Right lobe of liver (tissue), 6 donors: ENCODE measurements at regions not wholly inside any gene's neighbourhood (a gene's known extent, or its start where the extent isn't known, plus 50 kb on each side); places are given as distances from the start of the nearest gene placed in this dataset.
"Not testable (repeated sequence)": the region's sequence is repeated elsewhere in the genome, so short reads cannot be mapped to it uniquely, and the experiment has no call there.

ENCODE experiments used
- ATAC-seq, 4 donors: fragments of 200-7000 bp; cut with Tn5 transposase; one replicate each; pipeline ENCODE4 v1.9.1; 2020; ENCODE audit warnings: mild to moderate bottlenecking in 4 of 4, moderate library complexity in 4 of 4
- DNase-seq, 3 donors: peaks; one replicate each; pipeline ENCODE4 v3.0.0-alpha.2; 2020
- H3K27ac ChIP-seq, 3 donors: fragments of 200-600 bp; one replicate each; pipeline ENCODE4 v1.8.0; 2022
- H3K27me3 ChIP-seq, 2 donors: fragments of 200-600 bp; one replicate each; pipeline ENCODE4 v1.8.0; 2022
- H3K36me3 ChIP-seq, 4 donors: fragments of 200-600 bp; sonication (generic) in 1 of 4; one replicate each; pipeline versions ENCODE4 v1.5.1 to v1.8.0; 2017 to 2022; ENCODE audit warnings: control low read depth in 1 of 4
- H3K4me1 ChIP-seq, 4 donors: fragments of 200-600 bp; sonication (generic) in 1 of 4; one replicate each; pipeline versions ENCODE4 v1.5.1 to v1.8.0; 2017 to 2022; ENCODE audit warnings: control low read depth in 1 of 4
- H3K4me3 ChIP-seq, 3 donors: fragments of 200-600 bp; one replicate each; pipeline ENCODE4 v1.8.0; 2022
- H3K9me3 ChIP-seq, 4 donors: fragments of 200-600 bp; sonication (generic) in 1 of 4; one replicate each; pipeline versions ENCODE4 v1.5.1 to v1.8.0; 2017 to 2022; ENCODE audit warnings: control low read depth in 1 of 4
- CTCF ChIP-seq, 4 donors: fragments of 200-600 bp in 3 of 4; fragments of 450-650 bp in 1 of 4; IDR thresholded peaks; one replicate each; pipeline versions ENCODE4 v1.5.1 to v1.8.0; 2016 to 2022; ENCODE audit warnings: antibody characterized with exemption in 4 of 4, mild to moderate bottlenecking in 2 of 4
- POLR2A ChIP-seq: fragments of 450-650 bp; IDR thresholded peaks from one replicate; pipeline ENCODE4 v1.6.1; 2017; ENCODE audit warnings: antibody characterized with exemption, mild to moderate bottlenecking
- WGBS: methylation state at CpG from one replicate; pipeline ENCODE4 v1.1.6; 2018; ENCODE audit warnings: low coverage, low lambda C conversion rate; ENCODE audit not compliant: insufficient coverage; ENCODE audit errors: missing lambda C conversion rate; 5-methylcytosine and 5-hydroxymethylcytosine counted together
- intact Hi-C, 2 donors: fragments of 100-400 bp; cut with DNase I; formaldehyde crosslinking; loops; one replicate each; pipeline versions ENCODE4 v1.11.2 to v1.14.1; 2022
- donor health status: DM: no; HTN: yes; CAD: no.
- donor health status: DM: no; HTN: no; CAD: no.
- donor health status: DM: no; HTN: no; CAD: no.
- donor health status: DM: no; HTN: yes; CAD: no.
- donor health status: DM: no; HTN: yes; CAD: no.

- no peak for ATAC-seq
- no peak for DNase-seq
- H3K4me3 ChIP-seq: no peak overlapping the region
- H3K36me3 ChIP-seq: no peaks in the 10 kb centered on the region
- peaks cover 0 to 7% (median 1%) of the 10 kb centered on the region in 4 donors for H3K9me3 ChIP-seq
- no peaks in the 10 kb centered on the region for H3K4me1 ChIP-seq
- TF ChIP-seq POLR2A (no peak), CTCF (IDR thresholded peaks at IDR 0.05) (no peak)
- intact Hi-C loops: no loop called here
- no peak overlapping the region for H3K27ac ChIP-seq
- no peaks in the 10 kb centered on the region for H3K27me3 ChIP-seq
Measured at GRCh38 chr6:2327591-2327990, 82.2 kb upstream of the GMDS start.

GRCh38 chr6:2324166-2324953, 79.0 kb upstream of the GMDS start:
- Histone ChIP-seq H3K4me3 (no peak overlapping the region), H3K27ac (no peak overlapping the region), H3K27me3 (no peaks in the 10 kb centered on the region), H3K4me1 (no peaks in the 10 kb centered on the region), H3K9me3 (peaks cover 0 to 7% (median 1%) of the 10 kb centered on the region in 4 donors), H3K36me3 (no peaks in the 10 kb centered on the region)
- 76% methylated on average over 2 of the region's 2 CpGs for WGBS
- ATAC-seq: no peak
- TF ChIP-seq CTCF (IDR thresholded peaks at IDR 0.05) (no peak), POLR2A (no peak)
- DNase-seq: no peak
- intact Hi-C loops: no loop called here

- intact Hi-C loops, H3K9me3 ChIP-seq, H3K36me3 ChIP-seq, H3K4me1 ChIP-seq, H3K4me3 ChIP-seq, H3K27ac ChIP-seq, ATAC-seq, H3K27me3 ChIP-seq, DNase-seq: not testable (repeated sequence)
- WGBS: 95% methylated on average over 6 of the region's 11 CpGs
Measured at GRCh38 chr6:2317498-2317897, 72.1 kb upstream of the GMDS start.

- Histone ChIP-seq H3K27me3 (no peaks in the 10 kb centered on the region), H3K27ac (no peak overlapping the region), H3K9me3 (no peaks in the 10 kb centered on the region), H3K4me1 (no peaks in the 10 kb centered on the region), H3K4me3 (no peak overlapping the region), H3K36me3 (no peaks in the 10 kb centered on the region)
- 60% methylated on average over 7 of the region's 7 CpGs for WGBS
- DNase-seq (no peak), ATAC-seq (no peak)
- TF ChIP-seq POLR2A (no peak), CTCF (IDR thresholded peaks at IDR 0.05) (no peak)
- intact Hi-C loops: no loop called here
Measured at GRCh38 chr6:2314641-2315040, 69.2 kb upstream of the GMDS start.

GRCh38 chr6:2310042-2310441, 64.6 kb upstream of the GMDS start:
- Histone ChIP-seq H3K27me3 (no peaks in the 10 kb centered on the region), H3K27ac (no peak overlapping the region), H3K4me1 (no peaks in the 10 kb centered on the region), H3K4me3 (no peak overlapping the region), H3K9me3 (no peaks in the 10 kb centered on the region), H3K36me3 (no peaks in the 10 kb centered on the region)
- intact Hi-C loops: no loop called here
- no peak for TF ChIP-seq CTCF (IDR thresholded peaks at IDR 0.05)
- TF ChIP-seq POLR2A: no peak
- DNase-seq (no peak), ATAC-seq (no peak)
